ENCODE measurements at regions not wholly inside any gene's neighbourhood (a gene's known extent, or its start where the extent isn't known, plus 50 kb on each side); places are given as distances from the start of the nearest gene placed in this dataset.
"Not testable (repeated sequence)": the region's sequence is repeated elsewhere in the genome, so short reads cannot be mapped to it uniquely, and the experiment has no call there.

- Histone ChIP-seq H3K27me3 (no peaks in the 10 kb centered on the region), H3K4me1 (no peaks in the 10 kb centered on the region), H3K36me3 (no peaks in the 10 kb centered on the region), H3K27ac (no peak overlapping the region), H3K4me3 (no peak overlapping the region), H3K9me3 (no peaks in the 10 kb centered on the region)
- no peak for DNase-seq (ENCODE audit: extremely low spot score in 2 of 2)
- TF ChIP-seq POLR2A (IDR thresholded peaks at IDR 0.05) (no peak), POLR2AphosphoS5 (IDR thresholded peaks at IDR 0.05; ENCODE audit: insufficient read depth in 1 of 2, low read depth in 1 of 2) (no peak)
- TF ChIP-seq, protein P1, sequence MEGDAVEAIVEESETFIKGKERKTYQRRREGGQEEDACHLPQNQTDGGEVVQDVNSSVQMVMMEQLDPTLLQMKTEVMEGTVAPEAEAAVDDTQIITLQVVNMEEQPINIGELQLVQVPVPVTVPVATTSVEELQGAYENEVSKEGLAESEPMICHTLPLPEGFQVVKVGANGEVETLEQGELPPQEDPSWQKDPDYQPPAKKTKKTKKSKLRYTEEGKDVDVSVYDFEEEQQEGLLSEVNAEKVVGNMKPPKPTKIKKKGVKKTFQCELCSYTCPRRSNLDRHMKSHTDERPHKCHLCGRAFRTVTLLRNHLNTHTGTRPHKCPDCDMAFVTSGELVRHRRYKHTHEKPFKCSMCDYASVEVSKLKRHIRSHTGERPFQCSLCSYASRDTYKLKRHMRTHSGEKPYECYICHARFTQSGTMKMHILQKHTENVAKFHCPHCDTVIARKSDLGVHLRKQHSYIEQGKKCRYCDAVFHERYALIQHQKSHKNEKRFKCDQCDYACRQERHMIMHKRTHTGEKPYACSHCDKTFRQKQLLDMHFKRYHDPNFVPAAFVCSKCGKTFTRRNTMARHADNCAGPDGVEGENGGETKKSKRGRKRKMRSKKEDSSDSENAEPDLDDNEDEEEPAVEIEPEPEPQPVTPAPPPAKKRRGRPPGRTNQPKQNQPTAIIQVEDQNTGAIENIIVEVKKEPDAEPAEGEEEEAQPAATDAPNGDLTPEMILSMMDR (IDR thresholded peaks at IDR 0.05), result no peak
- intact Hi-C loops (cut with DNase I), result no loop called here
Measured at GRCh38 chr2:56040834-56041233, 117.3 kb upstream of the EFEMP1 start.

DNA sequence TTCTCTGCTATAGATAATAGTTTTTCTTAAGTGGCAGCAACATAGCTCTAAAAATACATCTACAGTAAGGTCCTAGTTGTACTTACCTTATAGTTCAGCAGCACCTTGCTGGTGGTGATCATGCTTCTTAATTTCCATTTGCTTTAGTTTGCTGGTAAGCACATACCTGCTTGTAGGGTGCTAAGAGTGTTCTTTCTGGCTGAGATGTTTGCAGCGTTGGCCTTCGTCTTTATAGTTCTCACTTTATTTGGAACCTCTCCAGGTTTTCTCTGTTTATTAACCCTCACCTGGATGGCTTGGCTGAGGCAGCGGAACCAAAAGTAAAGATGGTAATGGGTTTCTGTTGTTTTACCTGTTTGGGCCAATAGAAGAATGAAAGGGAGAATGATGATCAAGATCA, 123.6 kb upstream of the EFEMP1 start:
- Histone ChIP-seq H3K4me1 (no peaks in the 10 kb centered on the region), H3K9me3 (no peaks in the 10 kb centered on the region), H3K36me3 (no peaks in the 10 kb centered on the region), H3K4me3 (no peak overlapping the region), H3K27ac (no peak overlapping the region), H3K27me3 (no peaks in the 10 kb centered on the region)
- DNase-seq (ENCODE audit: extremely low spot score in 2 of 2), result no peak
- TF ChIP-seq POLR2AphosphoS5 (IDR thresholded peaks at IDR 0.05; ENCODE audit: insufficient read depth in 1 of 2, low read depth in 1 of 2) (no peak), POLR2A (IDR thresholded peaks at IDR 0.05) (no peak)
- TF ChIP-seq, protein P1 (IDR thresholded peaks at IDR 0.05), result no peak
- intact Hi-C loops (cut with DNase I), result no loop called here

GRCh38 chr2:56049233-56049845, 125.8 kb upstream of the EFEMP1 start:
- intact Hi-C loops (cut with DNase I), result no loop called here
- no peak for DNase-seq (ENCODE audit: extremely low spot score in 2 of 2)
- Histone ChIP-seq H3K36me3 (no peaks in the 10 kb centered on the region), H3K4me1 (no peaks in the 10 kb centered on the region), H3K4me3 (no peak overlapping the region), H3K9me3 (no peaks in the 10 kb centered on the region), H3K27ac (no peak overlapping the region), H3K27me3 (no peaks in the 10 kb centered on the region)
- TF ChIP-seq POLR2AphosphoS5 (IDR thresholded peaks at IDR 0.05; ENCODE audit: insufficient read depth in 1 of 2, low read depth in 1 of 2) (no peak), POLR2A (IDR thresholded peaks at IDR 0.05) (no peak)
- TF ChIP-seq, protein P1 (IDR thresholded peaks at IDR 0.05), result no peak

GRCh38 chr2:56053679-56054078, 130.1 kb upstream of the EFEMP1 start:
- Histone ChIP-seq H3K27ac (no peak overlapping the region), H3K27me3 (no peaks in the 10 kb centered on the region), H3K4me3 (no peak overlapping the region), H3K36me3 (no peaks in the 10 kb centered on the region), H3K4me1 (no peaks in the 10 kb centered on the region), H3K9me3 (no peaks in the 10 kb centered on the region)
- intact Hi-C loops (cut with DNase I), result no loop called here
- DNase-seq (ENCODE audit: extremely low spot score in 2 of 2), result no peak
- TF ChIP-seq, protein P1 (IDR thresholded peaks at IDR 0.05), result no peak
- TF ChIP-seq POLR2A (IDR thresholded peaks at IDR 0.05), result no peak

GRCh38 chr2:56055405-56055804, 128.4 kb upstream of the CCDC85A start:
- H3K36me3 ChIP-seq, result no peaks in the 10 kb centered on the region
- intact Hi-C loops (cut with DNase I), result no loop called here

GRCh38 chr2:56061327-56061726, 122.5 kb upstream of the CCDC85A start:
- H3K27me3 ChIP-seq; H3K9me3 ChIP-seq; DNase-seq (ENCODE audit: extremely low spot score in 2 of 2); H3K27ac ChIP-seq; H3K4me3 ChIP-seq; H3K4me1 ChIP-seq; intact Hi-C loops (cut with DNase I); H3K36me3 ChIP-seq: not testable (repeated sequence)

More at GRCh38 chr2:56055405-56055804, 128.4 kb upstream of the CCDC85A start:
- H3K9me3 ChIP-seq, result no peaks in the 10 kb centered on the region
- H3K4me1 ChIP-seq, result no peaks in the 10 kb centered on the region
- no peak for TF ChIP-seq POLR2A (IDR thresholded peaks at IDR 0.05)
- TF ChIP-seq, protein P1 (IDR thresholded peaks at IDR 0.05), result no peak
- TF ChIP-seq POLR2AphosphoS5 (IDR thresholded peaks at IDR 0.05; ENCODE audit: insufficient read depth in 1 of 2, low read depth in 1 of 2), result no peak
- H3K27me3 ChIP-seq, result no peaks in the 10 kb centered on the region
- H3K4me3 ChIP-seq, result no peak overlapping the region
- no peak overlapping the region for H3K27ac ChIP-seq
- no peak for DNase-seq (ENCODE audit: extremely low spot score in 2 of 2)
